GOT3 (cell line): ENCODE measurements at regions not wholly inside any gene's neighbourhood (a gene's known extent, or its start where the extent isn't known, plus 50 kb on each side); places are given as distances from the start of the nearest gene placed in this dataset.

Source experiments
- DNase-seq: peaks from one replicate; lab custom pipeline; 2025; ENCODE audit warnings: mixed read lengths; lab: John Stamatoyannopoulos, UW

DNA sequence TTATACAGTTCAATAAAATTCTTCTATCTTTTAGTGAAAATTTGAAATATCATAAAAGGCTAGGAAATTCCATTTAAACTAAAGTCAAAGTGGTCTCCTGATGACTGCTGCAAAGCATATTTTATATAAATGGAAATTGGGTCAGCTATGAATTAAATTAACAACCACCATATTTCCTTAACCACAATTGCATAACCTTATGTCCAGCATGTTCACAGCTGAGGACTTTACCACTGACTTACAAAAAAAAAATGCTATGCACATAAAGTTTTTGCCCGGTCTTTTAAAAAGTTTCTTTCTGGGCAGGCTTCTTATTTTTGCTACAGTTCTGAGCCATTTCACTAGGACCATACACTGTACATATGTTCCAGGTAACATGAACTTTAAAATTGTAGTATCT lies 208.6 kb upstream of the RGMB start:
- DNase-seq: no peak

DNA sequence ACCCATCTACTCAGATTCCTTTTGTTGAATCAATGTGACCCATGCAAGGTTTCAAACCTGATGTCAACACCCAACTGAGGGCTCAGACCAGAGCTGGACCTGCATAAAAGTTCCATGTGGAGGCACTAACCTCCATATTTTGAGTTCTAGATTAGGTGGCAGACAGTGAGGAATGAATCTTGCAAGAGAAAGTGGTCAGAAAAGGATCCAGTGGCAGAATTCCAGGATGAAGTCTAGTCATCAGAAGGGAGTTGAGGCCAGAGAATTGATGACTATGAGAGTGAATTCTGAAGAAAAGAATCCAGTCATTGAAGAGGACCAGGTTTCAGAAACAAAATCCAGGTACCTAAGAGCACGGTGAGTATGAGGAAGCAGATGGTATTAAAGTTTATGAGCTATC lies 205.1 kb upstream of the RGMB start:
- no peak for DNase-seq

DNA sequence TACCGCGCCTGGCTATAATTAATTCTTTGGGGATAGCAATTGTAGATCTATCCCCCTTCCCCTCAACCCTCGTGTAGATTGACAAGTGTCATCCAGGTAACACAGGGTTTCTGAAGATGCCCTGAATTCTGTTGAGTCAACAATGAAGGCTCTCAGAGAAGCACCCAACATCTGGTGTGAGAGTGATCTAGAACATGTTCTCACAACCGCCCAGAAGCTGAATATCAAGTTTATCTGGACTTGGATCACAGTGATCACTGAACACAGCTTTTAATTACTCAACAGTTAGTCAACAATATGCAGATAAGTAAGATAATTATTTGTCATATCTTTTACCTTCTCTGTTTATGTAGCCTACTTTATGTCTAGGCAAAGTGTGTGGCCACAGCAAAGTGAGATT lies 204.2 kb upstream of the RGMB start:
- DNase-seq: no peak

DNA sequence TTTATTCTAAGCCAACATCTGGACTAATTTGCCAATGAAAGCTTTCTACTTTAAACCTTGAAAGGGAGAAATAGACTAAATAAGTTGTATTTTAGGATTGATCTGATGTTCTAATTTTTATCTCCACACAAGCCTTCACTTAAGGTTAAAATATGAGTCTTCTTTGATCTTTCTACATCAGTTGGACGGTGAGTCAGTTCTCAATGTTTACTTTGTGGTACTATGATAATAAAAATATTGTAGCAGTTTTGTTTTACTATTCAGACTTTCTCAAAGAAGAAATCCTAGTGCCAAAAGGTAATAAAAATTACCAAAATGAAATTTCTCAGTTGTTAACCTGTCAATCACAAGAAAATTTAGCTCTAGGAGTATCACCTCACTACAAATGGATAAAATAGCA lies 203.5 kb upstream of the RGMB start:
- DNase-seq: no peak

DNA sequence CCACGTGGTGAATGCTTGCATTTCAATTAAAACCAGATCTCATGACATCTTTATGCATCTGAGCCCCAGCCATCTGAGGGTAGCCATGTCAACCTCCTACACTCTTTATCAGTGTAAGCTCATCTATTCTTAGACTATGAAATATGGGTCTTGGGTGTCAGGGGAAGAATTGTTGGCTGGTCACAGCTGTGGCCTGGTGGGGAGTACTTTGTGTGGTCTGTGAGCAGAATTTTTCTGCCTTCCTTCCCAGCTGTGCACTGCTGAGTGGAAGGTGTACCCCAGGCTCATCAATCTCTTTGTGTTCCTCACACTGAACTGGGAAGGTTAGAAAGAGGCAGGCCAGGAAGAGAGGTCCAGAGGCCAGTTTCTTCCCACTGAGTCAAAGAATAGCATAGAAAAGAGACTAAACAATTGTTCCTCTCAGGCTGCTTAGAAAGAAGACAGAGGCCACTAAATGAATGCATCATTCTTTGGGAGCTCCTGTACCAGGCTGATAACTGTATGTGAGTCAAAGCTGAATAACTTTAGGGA lies 202.7 kb upstream of the RGMB start:
- DNase-seq: no peak

DNA sequence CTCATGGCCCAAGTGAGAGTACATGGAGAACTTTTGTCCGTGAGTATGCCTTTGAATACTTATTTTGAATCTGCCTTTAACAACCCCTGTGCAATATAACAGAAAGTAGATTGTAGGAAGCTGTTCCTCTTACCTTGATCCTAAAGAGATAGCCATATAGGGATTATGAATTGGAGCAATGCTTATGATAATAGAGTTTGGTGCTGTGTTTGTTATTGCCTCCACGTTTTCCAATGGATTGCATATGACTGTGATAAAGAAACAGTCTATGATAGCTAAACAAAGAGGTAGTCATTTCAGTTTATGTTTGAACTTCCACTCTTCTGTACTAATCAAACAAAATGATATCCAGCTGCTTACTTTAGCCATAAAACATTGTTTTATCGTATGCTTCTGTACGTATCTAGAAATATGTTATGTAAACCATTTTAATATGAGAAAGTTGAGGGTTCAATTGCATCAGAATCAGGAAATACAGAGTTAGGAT lies 199.6 kb upstream of the RGMB start:
- no peak for DNase-seq

DNA sequence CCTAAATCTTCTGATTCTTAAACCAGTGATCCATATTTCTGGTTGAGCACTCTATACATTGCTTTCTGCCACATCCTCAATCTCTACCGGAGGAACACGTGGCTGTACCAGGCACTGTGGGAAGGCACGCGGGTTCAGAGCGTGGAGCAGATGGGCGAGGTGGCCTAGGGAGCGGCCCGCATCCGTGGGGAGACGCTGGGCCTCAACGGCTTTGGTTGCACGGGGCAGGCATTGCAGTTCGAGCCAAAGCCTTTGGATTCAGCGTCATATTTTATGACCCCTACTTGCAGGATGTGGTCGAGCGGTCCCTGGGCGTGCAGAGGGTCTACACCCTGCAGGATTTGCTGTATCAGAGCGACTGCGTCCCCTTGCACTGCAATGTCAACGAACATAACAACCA lies 197.2 kb upstream of the RGMB start:
- no peak for DNase-seq

DNA sequence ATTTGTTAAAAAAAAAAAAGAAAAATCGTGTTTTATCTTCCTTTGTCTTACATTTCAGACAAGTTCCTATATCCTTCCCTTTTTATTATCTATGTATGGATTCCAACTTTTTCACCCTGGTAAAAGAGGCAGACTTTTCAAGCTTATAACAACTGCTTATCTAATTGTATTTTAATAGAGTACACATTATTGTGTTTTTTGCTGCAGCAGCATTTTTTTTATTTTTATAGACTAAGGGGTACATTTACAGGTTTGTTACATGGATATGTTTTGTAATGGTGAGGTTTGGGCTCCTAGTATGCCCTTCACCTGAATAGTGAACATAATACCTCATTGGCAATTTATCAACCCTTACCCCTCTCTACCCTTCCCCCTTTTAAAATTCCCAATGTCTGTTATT lies 195.0 kb upstream of the RGMB start:
- no peak for DNase-seq

DNA sequence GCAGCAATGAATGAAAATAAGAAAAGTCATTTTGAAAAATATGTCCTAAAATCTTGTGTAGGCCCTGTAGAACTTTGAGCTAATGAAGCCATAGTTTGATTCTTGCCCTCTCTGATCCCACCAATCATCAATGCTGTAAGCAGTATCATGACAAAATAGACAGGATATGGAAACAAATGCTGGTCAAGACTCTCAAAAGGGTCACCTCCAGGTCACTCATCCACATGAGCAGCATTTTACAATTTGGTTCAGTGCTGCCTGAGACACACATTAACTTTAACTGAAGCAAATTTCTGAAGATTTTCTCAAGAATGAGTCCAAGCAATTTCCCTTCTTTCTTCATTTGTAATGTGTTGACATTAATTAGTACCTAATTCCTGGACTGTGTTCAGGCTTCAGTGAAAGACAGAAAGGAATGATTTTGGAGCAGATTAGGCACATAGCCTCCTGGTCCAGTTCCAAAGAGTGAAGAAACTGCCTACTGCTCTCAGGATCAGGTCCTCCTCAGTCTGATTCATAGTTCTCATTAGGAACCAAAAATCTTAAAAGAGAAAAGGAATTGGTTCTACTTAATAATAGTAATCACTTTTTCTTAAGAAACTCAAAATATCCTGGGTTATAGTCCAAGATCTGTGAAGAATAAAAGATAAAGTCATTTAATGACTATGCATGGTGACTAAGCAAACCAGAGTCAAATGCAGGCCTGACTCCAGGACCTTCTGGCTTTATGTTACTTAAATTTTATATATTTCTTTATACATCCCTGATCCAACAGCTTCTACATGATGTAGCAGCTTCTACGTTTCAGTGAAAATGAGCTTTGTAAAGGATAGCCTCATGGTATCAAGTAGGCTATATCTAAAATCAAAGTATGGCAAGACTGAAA lies 192.1 kb upstream of the RGMB start:
- no peak for DNase-seq

DNA sequence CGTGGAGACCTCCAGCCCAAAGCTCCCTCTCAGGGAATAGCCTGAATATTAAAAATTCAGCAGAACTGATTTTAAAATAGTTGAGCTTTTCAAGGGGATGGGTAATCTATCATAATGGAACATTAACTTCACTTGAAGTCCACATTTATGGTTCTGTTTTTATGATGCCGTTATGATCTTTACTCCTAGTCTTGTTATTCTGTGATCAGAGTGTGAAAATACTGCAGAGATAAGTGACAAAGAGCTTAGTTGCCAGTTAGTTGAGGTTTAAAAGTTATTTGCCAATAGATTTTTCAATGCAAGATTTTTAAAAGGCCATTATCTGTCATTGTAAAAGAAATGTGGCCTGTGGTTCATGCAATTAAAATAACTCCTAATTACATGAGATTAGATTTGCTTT lies 189.9 kb upstream of the RGMB start:
- no peak for DNase-seq

DNA sequence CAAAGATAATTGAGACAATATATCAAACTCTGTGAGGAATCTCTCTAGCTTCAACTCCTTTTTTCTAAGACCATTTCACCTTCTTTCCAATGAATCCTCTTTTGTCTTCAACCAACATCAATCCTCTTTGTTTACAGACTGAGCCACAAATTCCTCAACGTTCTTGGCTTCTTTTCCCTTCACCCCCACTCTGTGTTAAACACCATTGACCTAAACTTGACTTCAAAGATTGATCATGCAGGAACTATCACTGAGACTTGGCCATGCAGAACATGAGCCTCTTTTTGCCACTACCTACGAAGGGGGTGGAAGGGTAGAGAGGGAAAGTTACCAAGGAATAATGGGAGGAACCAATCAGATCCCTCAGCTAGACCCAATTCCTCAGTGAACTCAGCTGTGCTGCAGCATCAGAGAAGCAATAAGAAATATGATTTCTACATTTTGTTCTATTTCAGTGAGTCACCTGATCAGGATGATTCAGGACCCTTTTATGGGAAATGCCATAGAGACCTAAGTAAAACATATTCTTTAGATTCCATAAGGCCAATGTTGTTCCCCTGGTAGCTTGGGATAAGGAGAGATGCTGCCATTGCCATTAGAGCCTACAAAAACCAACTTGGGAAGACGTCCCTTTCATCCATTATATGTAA lies 187.7 kb upstream of the RGMB start:
- no peak for DNase-seq

DNA sequence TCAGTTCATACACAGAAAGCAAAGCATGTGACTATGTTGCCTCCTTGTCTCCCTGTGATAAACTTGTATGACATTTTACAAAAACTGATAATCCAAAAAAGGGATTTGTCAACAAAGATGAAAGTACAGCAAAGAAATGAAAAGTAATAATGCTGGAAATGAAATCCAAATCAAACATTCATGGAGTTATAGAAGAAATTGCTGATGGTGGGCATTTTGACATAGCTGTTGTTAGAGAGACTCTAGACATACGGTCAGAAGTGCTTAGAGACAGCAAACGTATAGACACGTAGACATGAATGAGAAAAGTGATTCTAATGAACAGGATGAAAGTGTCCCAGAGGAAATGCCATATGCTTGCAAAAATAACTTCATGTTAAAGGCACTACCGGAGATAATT lies 186.9 kb upstream of the RGMB start:
- no peak for DNase-seq

DNA sequence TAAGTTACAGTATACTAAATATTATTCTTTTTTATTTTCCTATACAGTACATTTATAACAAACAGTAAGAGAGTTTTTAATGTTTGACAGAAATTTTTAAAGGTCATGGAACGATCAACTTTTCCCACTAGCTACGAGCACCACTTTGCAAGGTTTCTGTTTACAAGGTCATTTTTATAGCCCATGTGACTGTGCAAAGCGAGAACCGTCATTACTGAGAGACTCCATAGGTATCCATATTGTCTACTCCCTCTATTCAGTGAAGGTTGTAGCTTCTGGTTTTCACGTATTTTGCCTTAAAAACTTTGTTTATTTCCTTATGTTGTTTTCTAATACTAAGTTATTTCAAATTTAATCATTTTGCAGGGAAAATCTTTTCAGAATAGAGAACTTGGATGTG lies 186.3 kb upstream of the RGMB start:
- no peak for DNase-seq

DNA sequence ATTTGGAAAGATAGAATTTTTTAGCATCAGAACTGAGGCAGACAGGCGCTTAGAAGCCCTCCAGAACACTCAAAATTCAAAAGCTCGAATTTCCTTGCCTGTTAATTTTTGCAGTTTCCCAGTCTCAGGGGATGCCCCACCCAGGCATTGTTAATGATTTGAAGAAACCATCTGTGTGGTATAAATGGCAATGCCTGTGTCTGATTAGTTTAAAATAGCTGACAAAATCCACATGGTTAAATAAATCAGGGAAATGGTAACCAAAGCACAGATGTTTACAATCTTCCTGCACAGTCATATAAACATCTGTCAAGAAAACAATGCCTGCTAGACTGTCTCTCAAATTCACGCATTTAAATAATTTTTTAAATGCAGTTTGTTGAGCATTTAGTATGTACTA lies 185.2 kb upstream of the RGMB start:
- no peak for DNase-seq

DNA sequence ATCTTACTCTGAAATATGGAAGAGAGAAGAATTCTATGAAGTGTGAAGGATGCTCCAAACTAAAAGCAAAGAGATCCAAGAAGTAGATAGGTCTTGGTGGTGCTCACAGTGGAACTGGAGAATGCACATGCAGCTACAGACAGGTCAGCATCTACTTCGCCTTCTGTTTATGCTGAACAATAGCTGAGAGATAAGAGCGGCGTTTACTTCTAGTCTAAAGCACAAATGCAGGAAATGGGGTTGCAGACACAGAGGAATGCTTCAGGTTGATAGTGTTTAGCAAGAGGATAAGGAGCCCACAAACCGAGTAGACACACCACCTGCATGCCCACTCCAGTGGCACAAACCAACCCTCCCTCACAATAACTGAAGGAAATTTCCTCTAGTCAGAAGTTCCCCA lies 180.0 kb upstream of the RGMB start:
- no peak for DNase-seq

DNA sequence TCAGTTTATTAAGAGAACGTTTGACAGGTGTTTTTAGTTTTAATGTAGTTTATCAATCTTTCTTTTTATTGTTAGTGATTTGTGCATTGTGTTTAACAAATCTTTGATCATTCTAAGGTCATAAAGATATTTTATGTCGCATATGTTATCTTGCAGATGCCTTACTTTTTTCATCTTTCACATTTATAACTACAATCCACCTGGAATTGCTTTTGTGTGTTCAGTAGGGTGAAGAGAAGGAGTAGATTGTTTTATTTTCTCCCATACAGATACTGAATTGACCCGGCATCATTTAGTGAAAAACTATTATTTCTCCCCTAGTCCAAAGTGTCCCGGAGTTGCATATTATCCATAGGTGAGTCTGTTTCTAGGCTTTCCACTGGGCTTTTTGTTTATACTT lies 179.4 kb upstream of the RGMB start:
- DNase-seq: no peak

DNA sequence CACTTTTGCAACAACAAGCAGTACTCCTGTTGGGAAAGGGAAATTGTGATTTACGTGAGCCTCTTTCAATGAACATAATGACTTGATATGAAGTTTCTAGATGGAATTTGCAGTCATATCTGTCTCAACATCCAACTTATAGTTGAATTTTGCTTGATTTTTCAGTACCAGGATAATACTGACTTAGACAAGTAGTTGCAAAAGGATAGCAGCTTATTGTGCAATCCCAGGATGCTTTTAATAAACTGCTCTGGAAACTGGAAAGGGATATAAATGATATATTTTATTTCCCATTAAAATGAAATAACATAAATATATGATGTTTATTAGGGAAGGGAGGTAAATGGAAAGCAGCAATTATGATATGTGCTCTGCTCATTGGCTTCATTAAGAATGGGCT lies 174.4 kb upstream of the RGMB start:
- no peak for DNase-seq

DNA sequence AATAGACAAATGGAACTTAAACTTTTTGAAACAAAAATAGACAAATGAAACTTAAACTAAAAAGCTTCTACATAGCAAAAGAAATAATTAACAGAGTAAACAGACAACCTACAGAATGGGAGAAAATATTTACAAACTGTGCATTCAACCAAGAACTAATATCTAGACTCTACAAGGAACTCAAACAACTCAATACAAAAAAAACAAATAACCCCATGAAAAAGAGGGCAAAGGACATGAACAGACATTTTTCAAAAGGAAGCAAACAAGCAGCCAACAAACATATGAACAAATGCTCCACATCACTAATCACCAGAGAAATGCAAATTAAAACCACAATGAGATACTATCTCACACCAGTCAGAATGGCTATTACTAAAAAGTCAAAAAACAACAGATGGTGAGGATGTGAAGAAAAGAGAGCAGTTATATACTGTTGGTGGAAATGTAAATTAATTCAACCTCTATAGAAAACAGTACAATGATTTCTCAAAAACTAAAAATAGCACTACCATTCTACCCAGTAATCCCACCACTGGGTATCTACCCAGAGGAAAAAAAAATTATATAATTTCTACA lies 170.8 kb upstream of the RGMB start:
- no peak for DNase-seq

DNA sequence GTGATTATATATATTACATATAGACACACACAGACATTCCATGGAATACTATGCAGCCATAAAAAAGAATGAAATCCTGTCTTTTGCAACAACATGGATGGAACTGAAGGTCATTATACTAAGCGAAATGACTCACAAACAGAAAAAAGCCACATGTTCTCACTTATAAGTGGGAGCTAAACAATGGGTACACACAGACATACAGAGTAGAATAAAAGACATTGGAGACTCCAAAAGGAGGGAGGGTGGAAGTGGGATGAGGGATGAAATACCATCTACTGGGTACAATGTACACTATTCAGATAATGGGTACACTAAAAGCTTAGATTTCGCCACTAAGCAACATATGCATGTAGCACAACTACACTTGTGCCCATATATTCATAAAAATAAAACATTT lies 170.0 kb upstream of the RGMB start:
- no peak for DNase-seq

DNA sequence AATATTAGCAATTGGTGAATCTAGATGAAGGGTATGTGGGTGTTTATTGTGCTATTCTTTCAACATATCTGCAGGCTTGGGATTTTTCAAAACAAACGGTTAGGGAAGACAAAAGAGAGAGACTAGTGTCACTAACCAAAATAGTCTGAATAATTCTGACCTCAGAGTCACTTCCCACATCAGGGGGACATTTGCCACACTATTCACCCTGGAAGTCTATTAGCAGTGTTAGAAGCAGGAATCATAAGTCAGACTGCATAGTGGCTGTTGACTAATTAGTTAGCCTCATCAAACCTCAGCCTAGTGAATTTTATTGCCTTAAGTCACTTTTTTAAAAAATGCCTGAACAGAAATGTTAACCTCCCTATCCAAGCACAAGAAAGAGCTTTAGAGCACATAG lies 169.2 kb upstream of the RGMB start:
- DNase-seq: no peak

DNA sequence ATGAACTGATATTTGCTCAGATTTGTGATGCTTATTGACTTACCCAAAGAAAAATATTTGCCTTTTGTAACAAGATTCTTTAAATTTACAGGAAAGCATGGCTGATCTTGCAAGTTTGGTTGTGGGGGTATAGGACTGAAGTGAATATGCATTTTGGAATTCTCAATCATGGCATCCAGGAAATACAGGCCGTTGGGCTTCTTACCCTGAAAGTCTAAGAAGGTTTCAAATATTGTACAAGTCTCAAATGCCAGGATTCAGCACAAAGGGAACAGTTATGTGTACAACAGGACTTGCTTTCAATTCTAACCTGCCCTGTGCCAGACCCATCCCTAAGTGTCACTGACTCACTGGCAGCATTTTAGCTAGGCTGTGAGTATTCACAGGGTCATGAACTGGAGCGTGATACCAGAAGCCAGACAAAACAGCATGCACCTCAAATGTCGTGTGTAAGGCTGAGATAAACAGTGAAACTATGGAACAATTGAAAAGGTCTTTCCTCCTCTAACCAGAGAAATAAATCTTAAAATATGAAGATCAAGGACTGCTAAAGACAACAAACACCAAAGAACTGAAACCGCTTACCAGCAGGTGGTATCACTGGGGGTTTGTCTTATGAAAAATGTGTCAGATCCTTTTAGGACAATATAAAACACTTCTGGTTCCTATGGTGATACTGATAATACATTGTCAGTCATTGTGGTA lies 168.6 kb upstream of the RGMB start:
- no peak for DNase-seq

DNA sequence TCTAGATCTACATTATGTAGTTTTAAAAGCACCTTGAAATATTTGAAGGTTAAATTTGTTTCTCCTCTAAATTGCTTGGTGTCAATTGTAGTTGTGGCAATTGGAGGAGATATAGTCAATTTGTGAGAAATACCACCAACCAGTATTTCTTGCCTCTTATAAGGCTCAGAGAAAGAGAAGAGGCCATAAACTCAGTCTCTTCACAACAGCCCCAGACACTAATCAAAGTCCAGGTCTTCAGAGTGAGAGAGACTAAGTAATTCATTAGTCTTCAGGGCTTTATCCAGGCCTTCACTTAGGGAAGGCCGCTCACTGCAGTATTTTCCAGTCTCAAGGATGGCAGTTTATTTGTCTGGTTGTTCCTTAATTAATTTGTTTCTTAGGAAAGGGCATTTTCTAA lies 168.0 kb upstream of the RGMB start:
- DNase-seq: no peak
